ENCODE measurements at regions not wholly inside any gene's neighbourhood (a gene's known extent, or its start where the extent isn't known, plus 50 kb on each side); places are given as distances from the start of the nearest gene placed in this dataset.
"Not testable (repeated sequence)": the region's sequence is repeated elsewhere in the genome, so short reads cannot be mapped to it uniquely, and the experiment has no call there.

DNA sequence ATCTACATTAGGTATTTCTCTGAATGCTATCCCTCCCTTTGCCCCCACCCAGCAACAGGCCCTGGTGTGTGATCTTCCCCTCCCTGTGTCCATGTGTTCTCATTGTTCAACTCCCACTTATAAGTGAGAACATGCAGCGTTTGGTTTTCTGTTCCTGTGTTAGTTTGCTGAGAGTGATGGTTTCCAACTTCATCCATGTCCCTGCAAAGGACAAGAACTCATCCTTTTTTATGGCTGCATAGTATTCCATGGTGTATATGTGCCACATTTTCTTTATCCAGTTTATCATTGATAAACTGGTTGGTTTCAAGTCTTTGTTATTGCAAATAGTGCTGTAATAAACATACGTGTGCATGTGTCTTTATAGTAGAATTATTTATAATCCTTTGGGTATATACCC, 55.5 kb upstream of the RASA1 start:
- not testable (repeated sequence) for DNase-seq

DNA sequence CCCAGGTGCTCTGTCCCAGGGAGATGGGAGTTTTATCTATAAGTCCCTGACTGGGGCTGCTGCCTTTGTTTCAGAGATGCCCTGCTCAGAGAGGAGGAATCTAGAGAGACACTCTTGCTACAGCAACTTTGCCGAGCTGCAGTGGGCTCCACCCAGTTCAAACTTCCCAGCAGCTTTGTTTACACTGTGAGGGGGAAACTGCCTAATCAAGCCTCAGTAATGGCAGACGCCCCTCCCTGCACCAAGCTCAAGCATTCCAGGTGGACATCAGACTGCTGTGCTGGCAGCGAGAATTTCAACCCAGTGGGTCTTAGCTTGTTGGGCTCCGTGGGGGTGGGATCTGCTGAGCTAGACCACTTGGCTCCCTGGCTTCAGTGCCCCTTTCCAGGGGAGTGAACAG, 50.2 kb upstream of the RASA1 start:
- not testable (repeated sequence) for DNase-seq

Data from NCI-H2029 (cell line).